GM12878 (cell line): ENCODE measurements at regions not wholly inside any gene's neighbourhood (a gene's known extent, or its start where the extent isn't known, plus 50 kb on each side); places are given as distances from the start of the nearest gene placed in this dataset.

ENCODE experiments used
- ATAC-seq: fragments of 200-7000 bp; cut with Tn5 transposase; 3 replicates; pipeline ENCODE4 v1.9.1; 2020; ENCODE audit warnings: mild to moderate bottlenecking, moderate library complexity
- BruUV-seq: library from RNA; stranded (reverse); fragments of 400-500 nt; replicated peaks from 2 replicates; lab custom pipeline; 2021; lab: Mats Ljungman, UMichigan
- CTCF ChIA-PET: fragments of 300-600 bp; sonication (Branson Sonifier 250); formaldehyde crosslinking; extraction: SDS; loops from one replicate; lab custom pipeline; 2021; ENCODE audit warnings: inconsistent platforms; lab: Yijun Ruan, JAX
- POLR2A ChIA-PET: fragments of 350-600 bp; formaldehyde crosslinking; extraction: SDS; loops from one replicate; lab custom pipeline; 2021; ENCODE audit warnings: inconsistent platforms; lab: Charles Lee
- RAD21 ChIA-PET: fragments of 300-600 bp; sonication (Branson Sonifier 250); formaldehyde crosslinking; loops from one replicate; lab custom pipeline; 2023; ENCODE audit warnings: antibody characterized with exemption; ENCODE audit not compliant: unreplicated experiment; lab: Charles Lee
- SMC1A ChIA-PET: fragments of 300-600 bp; sonication (Branson Sonifier 250); formaldehyde crosslinking; loops from one replicate; lab custom pipeline; 2023; ENCODE audit not compliant: unreplicated experiment, uncharacterized antibody; lab: Charles Lee
- DNase-seq: peaks from one replicate; pipeline ENCODE4 v3.0.0-alpha.2; 2011; ENCODE audit warnings: low read depth, low spot score
- FAIRE-seq: peaks from 3 replicates; lab custom pipeline; 2011; peaks lifted over from hg19 to GRCh38; lab: Jason Lieb, UNC
- H2AFZ ChIP-seq: 2 replicates; pipeline ENCODE4 v1.6.0; 2011; ENCODE audit warnings: low read depth, low read length, control low read depth; ENCODE audit not compliant: control insufficient read depth
- H3K27ac ChIP-seq: 2 replicates; pipeline ENCODE4 v1.5.1; 2011; ENCODE audit warnings: control low read depth; ENCODE audit not compliant: control insufficient read depth, insufficient read depth
- H3K27me3 ChIP-seq, 2 experiments: replicated peaks in 1 of 2; 2 replicates each; pipeline versions ENCODE4 v1.6.0 to v1.6.1; 2011; ENCODE audit warnings: low read length in 1 of 2; ENCODE audit not compliant: control insufficient read depth in 2 of 2, insufficient read depth in 2 of 2
- H3K36me3 ChIP-seq, 2 experiments: 2 replicates each; pipeline ENCODE4 v1.5.1; 2011; ENCODE audit warnings: low read length in 1 of 2; ENCODE audit not compliant: control insufficient read depth in 2 of 2, insufficient read depth in 2 of 2
- H3K4me1 ChIP-seq: 2 replicates; pipeline ENCODE4 v1.6.1; 2011; ENCODE audit warnings: mild to moderate bottlenecking, low read length, moderate library complexity, mixed read lengths; ENCODE audit not compliant: control insufficient read depth, insufficient read depth
- H3K4me2 ChIP-seq: 2 replicates; pipeline ENCODE4 v1.6.0; 2011; ENCODE audit warnings: control low read depth; ENCODE audit not compliant: control insufficient read depth, insufficient read depth
- H3K4me3 ChIP-seq: fragments of 200-600 bp; sonication (generic); 2 replicates; pipeline ENCODE4 v1.5.1; 2016
- H3K79me2 ChIP-seq: 2 replicates; pipeline ENCODE4 v1.6.0; 2011; ENCODE audit warnings: low read length; ENCODE audit not compliant: control insufficient read depth, insufficient read depth
- H3K9ac ChIP-seq: 2 replicates; pipeline ENCODE4 v1.8.0; 2011; ENCODE audit warnings: low read length, control low read depth, mixed read lengths; ENCODE audit not compliant: control insufficient read depth, insufficient read depth
- H3K9me3 ChIP-seq: replicated peaks from 3 replicates; pipeline ENCODE4 v1.5.1; 2011; ENCODE audit warnings: mild to moderate bottlenecking, low read length; ENCODE audit not compliant: control insufficient read depth, insufficient read depth
- H4K20me1 ChIP-seq: 2 replicates; pipeline ENCODE4 v1.6.0; 2011; ENCODE audit not compliant: control insufficient read depth, insufficient read depth
- CEBPB ChIP-seq, 2 experiments: fragments of 150-350 bp in 1 of 2; IDR thresholded peaks; 2 replicates each; pipeline ENCODE4 v1.6.1; 2012 to 2014; ENCODE audit warnings: low read depth in 2 of 2, low read length in 2 of 2, borderline replicate concordance in 1 of 2, inconsistent platforms in 1 of 2
- CHD1 ChIP-seq: IDR thresholded peaks from 2 replicates; pipeline ENCODE4 v1.6.1; 2012; ENCODE audit warnings: low read depth, low read length, improper control_type of control experiment
- CREB1 ChIP-seq: IDR thresholded peaks from 2 replicates; pipeline ENCODE4 v1.6.1; 2012; ENCODE audit warnings: low read depth, mild to moderate bottlenecking, inconsistent platforms
- CUX1 ChIP-seq: IDR thresholded peaks from 2 replicates; pipeline ENCODE4 v1.6.1; 2012; ENCODE audit warnings: improper control_type of control experiment, low read depth, low read length; ENCODE audit not compliant: insufficient replicate concordance
- E2F4 ChIP-seq: IDR thresholded peaks from 2 replicates; pipeline ENCODE4 v1.6.1; 2012; ENCODE audit warnings: low read depth, low read length, improper control_type of control experiment
- ELK1 ChIP-seq: IDR thresholded peaks from 2 replicates; pipeline ENCODE4 v1.6.1; 2012; ENCODE audit warnings: low read depth, low read length, improper control_type of control experiment
- IRF3 ChIP-seq: fragments of 450-650 bp; IDR thresholded peaks from 2 replicates; pipeline ENCODE4 v1.6.1; 2014; ENCODE audit warnings: mild to moderate bottlenecking
- JUNB ChIP-seq: IDR thresholded peaks from 2 replicates; pipeline ENCODE4 v1.6.1; 2016; ENCODE audit warnings: antibody characterized with exemption, mild to moderate bottlenecking
- REST ChIP-seq: IDR thresholded peaks from 2 replicates; pipeline ENCODE4 v1.6.1; 2012; ENCODE audit warnings: mild to moderate bottlenecking, low read depth, low read length
- RUNX3 ChIP-seq: IDR thresholded peaks from 2 replicates; pipeline ENCODE4 v1.6.1; 2012; ENCODE audit warnings: low read length, inconsistent platforms
- SUPT20H ChIP-seq: IDR thresholded peaks from 2 replicates; pipeline ENCODE4 v1.6.1; 2011; ENCODE audit warnings: low read depth, mild to moderate bottlenecking, low read length, moderate library complexity, borderline replicate concordance; ENCODE audit not compliant: control insufficient read depth
- WGBS: methylation state at CpG from one replicate; pipeline ENCODE4 v1.1.6; 2016; ENCODE audit warnings: low lambda C conversion rate; ENCODE audit not compliant: insufficient replicate concordance, insufficient coverage; ENCODE audit errors: missing lambda C conversion rate; 5-methylcytosine and 5-hydroxymethylcytosine counted together
- in situ Hi-C: fragments of 300-500 bp; cut with MboI; formaldehyde crosslinking; loops from 9 replicates; pipeline ENCODE4 v1.14.3; 2018; ENCODE audit warnings: mixed read lengths
- intact Hi-C: fragments of 100-400 bp; cut with micrococcal nuclease; formaldehyde crosslinking; loops from one replicate; pipeline ENCODE4 v1.14.2; 2022; ENCODE audit not compliant: unreplicated experiment

GRCh38 chr2:200730302-200730701, 81.4 kb upstream of the BZW1 start:
- 0% methylated on average over 2 of the region's 2 CpGs for WGBS
- no peak overlapping the region for H3K27ac ChIP-seq
- intact Hi-C loops (no loop called here), in situ Hi-C loops (no loop called here)
- POLR2A ChIA-PET: no interaction called here
- no peaks in the 10 kb centered on the region for H3K4me1 ChIP-seq
- H3K9ac ChIP-seq: no peak overlapping the region
- no peak for DNase-seq
- RAD21 ChIA-PET: interaction anchor here (1.0 kb wide), 1 partner anchor 246 kb away, joined by 3 read pairs; no protein-coding TSS in a partner anchor
- BruUV-seq: no TSS peak
- H2AFZ ChIP-seq: no peak overlapping the region
- FAIRE-seq: no peak
- no peak overlapping the region for H3K4me3 ChIP-seq
- no peaks in the 10 kb centered on the region for H3K79me2 ChIP-seq
- H4K20me1 ChIP-seq: no peaks in the 10 kb centered on the region
- no peak for ATAC-seq
- H3K27me3 ChIP-seq: peaks cover 0 to 7% of the 10 kb centered on the region in 2 experiments; a peak in 2 of 4 replicates
- SMC1A ChIA-PET: interaction anchor here (0.5 kb wide), 1 partner anchor 17 kb away, joined by 3 read pairs; no protein-coding TSS in a partner anchor
- no peaks in the 10 kb centered on the region for H3K36me3 ChIP-seq
- no peak overlapping the region for H3K4me2 ChIP-seq
- H3K9me3 ChIP-seq: no peaks in the 10 kb centered on the region
- CTCF ChIA-PET: interaction anchor here (1.8 kb wide), 1 partner anchor 17 kb away, joined by 4 read pairs; no protein-coding TSS in a partner anchor
- no peak for TF ChIP-seq ELK1
- no peak for TF ChIP-seq CHD1
- TF ChIP-seq SUPT20H: no peak
- no peak for TF ChIP-seq REST
- no peak for TF ChIP-seq IRF3
- no peak for TF ChIP-seq CREB1
- TF ChIP-seq E2F4: no peak
- TF ChIP-seq CEBPB (IDR thresholded peaks at IDR 0.05; ENCODE audit: borderline replicate concordance in 1 of 2, low read depth in 2 of 2, low read length in 2 of 2): no peak
- TF ChIP-seq RUNX3: no peak
- no peak for TF ChIP-seq CUX1
- no peak for TF ChIP-seq JUNB
